ENCODE measurements at regions not wholly inside any gene's neighbourhood (a gene's known extent, or its start where the extent isn't known, plus 50 kb on each side); places are given as distances from the start of the nearest gene placed in this dataset.

DNA sequence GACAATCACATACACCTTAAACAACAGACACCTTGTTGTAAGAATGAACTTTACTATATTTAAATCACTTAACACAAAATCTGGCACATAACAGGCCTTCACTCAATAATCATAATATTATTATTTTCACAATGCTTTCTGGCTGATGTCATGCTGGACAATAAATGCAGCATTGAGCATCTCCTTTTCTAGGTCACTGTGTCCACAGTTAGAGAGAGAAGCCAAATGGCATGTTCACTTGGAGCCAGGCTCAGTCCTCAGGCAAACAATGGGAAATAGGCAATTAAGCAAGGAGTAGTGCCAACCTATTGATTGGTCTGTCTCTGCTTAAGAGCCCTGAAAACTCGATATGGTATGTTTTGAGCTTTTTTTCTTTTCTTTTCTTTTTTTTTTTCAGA, 50.6 kb upstream of the KLF4 start:
- TF ChIP-seq NFIC (IDR thresholded peaks at IDR 0.05; ENCODE audit: low read length): no peak
- no peak for TF ChIP-seq RBM22 (optimal IDR thresholded peaks at IDR 0.05; ENCODE audit: low read length)
- TF ChIP-seq, protein P1, sequence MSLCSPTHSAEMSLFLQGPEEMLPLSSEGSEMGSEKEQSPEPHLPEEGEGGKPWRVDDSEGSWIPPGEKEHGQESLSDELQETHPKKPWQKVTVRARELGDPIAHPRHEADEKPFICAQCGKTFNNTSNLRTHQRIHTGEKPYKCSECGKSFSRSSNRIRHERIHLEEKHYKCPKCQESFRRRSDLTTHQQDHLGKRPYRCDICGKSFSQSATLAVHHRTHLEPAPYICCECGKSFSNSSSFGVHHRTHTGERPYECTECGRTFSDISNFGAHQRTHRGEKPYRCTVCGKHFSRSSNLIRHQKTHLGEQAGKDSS (CRISPR knock-in tag; IDR thresholded peaks at IDR 0.05; ENCODE audit: borderline replicate concordance, low read depth): no peak
- TF ChIP-seq POLR2AphosphoS5 (IDR thresholded peaks at IDR 0.05; ENCODE audit: low read depth, low read length): no peak
- no peak for TF ChIP-seq HCFC1 (IDR thresholded peaks at IDR 0.05; ENCODE audit: low read depth, low read length)
- TF ChIP-seq CEBPB (IDR thresholded peaks at IDR 0.05; ENCODE audit: borderline replicate concordance, low read depth, low read length): no peak
- TF ChIP-seq, protein P2, sequence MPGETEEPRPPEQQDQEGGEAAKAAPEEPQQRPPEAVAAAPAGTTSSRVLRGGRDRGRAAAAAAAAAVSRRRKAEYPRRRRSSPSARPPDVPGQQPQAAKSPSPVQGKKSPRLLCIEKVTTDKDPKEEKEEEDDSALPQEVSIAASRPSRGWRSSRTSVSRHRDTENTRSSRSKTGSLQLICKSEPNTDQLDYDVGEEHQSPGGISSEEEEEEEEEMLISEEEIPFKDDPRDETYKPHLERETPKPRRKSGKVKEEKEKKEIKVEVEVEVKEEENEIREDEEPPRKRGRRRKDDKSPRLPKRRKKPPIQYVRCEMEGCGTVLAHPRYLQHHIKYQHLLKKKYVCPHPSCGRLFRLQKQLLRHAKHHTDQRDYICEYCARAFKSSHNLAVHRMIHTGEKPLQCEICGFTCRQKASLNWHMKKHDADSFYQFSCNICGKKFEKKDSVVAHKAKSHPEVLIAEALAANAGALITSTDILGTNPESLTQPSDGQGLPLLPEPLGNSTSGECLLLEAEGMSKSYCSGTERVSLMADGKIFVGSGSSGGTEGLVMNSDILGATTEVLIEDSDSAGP (CRISPR knock-in tag; IDR thresholded peaks at IDR 0.05; ENCODE audit: borderline replicate concordance): no peak
- TF ChIP-seq TCF7 (IDR thresholded peaks at IDR 0.05; ENCODE audit: low read depth): no peak

Data from HepG2 (cell line).